ENCODE measurements at regions not wholly inside any gene's neighbourhood (a gene's known extent, or its start where the extent isn't known, plus 50 kb on each side); places are given as distances from the start of the nearest gene placed in this dataset.

- TF ChIP-seq FOXJ3 (CRISPR knock-in tag; IDR thresholded peaks at IDR 0.05) (no peak), SIN3A (IDR thresholded peaks at IDR 0.05; ENCODE audit: borderline replicate concordance, low read depth, low read length) (no peak), FOXM1 (IDR thresholded peaks at IDR 0.05; ENCODE audit: low read depth) (no peak), CTCF (IDR thresholded peaks at IDR 0.05) (peak; percentile 29; the same call in 1 of the 2 replicates), MXI1 (IDR thresholded peaks at IDR 0.05; ENCODE audit: low read depth, low read length) (no peak), RXRA (IDR thresholded peaks at IDR 0.05; ENCODE audit: borderline replicate concordance, low read depth) (no peak), MAX (IDR thresholded peaks at IDR 0.05; ENCODE audit: low read depth) (no peak)
These were observed 71.7 kb downstream of the TOMM20 start for GRCh38 chr1:235056937-235057336.

Measured in SK-N-SH (cell line).